H9 (cell line): ENCODE measurements at regions not wholly inside any gene's neighbourhood (a gene's known extent, or its start where the extent isn't known, plus 50 kb on each side); places are given as distances from the start of the nearest gene placed in this dataset.

ENCODE experiments used
- DNase-seq: peaks from one replicate; pipeline ENCODE4 v3.0.0-alpha.2; 2017
- H2AFZ ChIP-seq: one replicate; pipeline ENCODE4 v1.6.1; 2013; ENCODE audit warnings: mild to moderate bottlenecking, low read length, control low read depth, moderate library complexity
- H2AK5ac ChIP-seq: 2 replicates; pipeline ENCODE4 v1.6.1; 2013; ENCODE audit warnings: low read length, control low read depth, mixed read lengths; ENCODE audit not compliant: insufficient read length
- H2BK120ac ChIP-seq: one replicate; pipeline ENCODE4 v1.6.1; 2013; ENCODE audit warnings: low read depth, mild to moderate bottlenecking, low read length, control low read depth, inconsistent platforms; ENCODE audit not compliant: poor library complexity, severe bottlenecking
- H2BK12ac ChIP-seq: 2 replicates; pipeline ENCODE4 v1.6.1; 2013; ENCODE audit warnings: low read length, control low read depth, mixed read lengths, low read depth; ENCODE audit not compliant: insufficient read length
- H2BK15ac ChIP-seq: 2 replicates; pipeline ENCODE4 v1.6.1; 2013; ENCODE audit warnings: low read depth, low read length, control low read depth
- H2BK20ac ChIP-seq: one replicate; pipeline ENCODE4 v1.6.1; 2013; ENCODE audit warnings: low read depth, mild to moderate bottlenecking, low read length, control low read depth, inconsistent platforms; ENCODE audit not compliant: poor library complexity, severe bottlenecking
- H2BK5ac ChIP-seq: 2 replicates; pipeline ENCODE4 v1.6.1; 2013; ENCODE audit warnings: low read length, control low read depth, mixed read lengths; ENCODE audit not compliant: insufficient read length
- H3K14ac ChIP-seq: 2 replicates; pipeline ENCODE4 v1.6.1; 2013; ENCODE audit warnings: low read length, control low read depth; ENCODE audit not compliant: insufficient read depth
- H3K18ac ChIP-seq: 2 replicates; pipeline ENCODE4 v1.6.1; 2013; ENCODE audit warnings: low read depth, mild to moderate bottlenecking, mixed read lengths, low read length, control low read depth; ENCODE audit not compliant: insufficient read length
- H3K23ac ChIP-seq: 2 replicates; pipeline ENCODE4 v1.6.1; 2013; ENCODE audit warnings: low read length, control low read depth, mixed read lengths, low read depth; ENCODE audit not compliant: insufficient read length
- H3K23me2 ChIP-seq: 2 replicates; pipeline ENCODE4 v1.6.1; 2013; ENCODE audit warnings: low read depth, mild to moderate bottlenecking, mixed read lengths, low read length, control low read depth; ENCODE audit not compliant: insufficient read length, poor library complexity, severe bottlenecking
- H3K27ac ChIP-seq: 2 replicates; pipeline ENCODE4 v1.5.1; 2013; ENCODE audit warnings: low read length, control low read depth, mixed read lengths, low read depth; ENCODE audit not compliant: insufficient read length
- H3K27me3 ChIP-seq: 2 replicates; pipeline ENCODE4 v1.6.1; 2013; ENCODE audit warnings: low read length, control low read depth, inconsistent platforms; ENCODE audit not compliant: insufficient read depth
- H3K4ac ChIP-seq: 2 replicates; pipeline ENCODE4 v1.6.1; 2013; ENCODE audit warnings: low read depth, mild to moderate bottlenecking, control low read depth, inconsistent platforms, low read length, moderate library complexity
- H3K4me1 ChIP-seq: 2 replicates; pipeline ENCODE4 v1.6.1; 2013; ENCODE audit warnings: low read length, control low read depth, inconsistent platforms; ENCODE audit not compliant: insufficient read depth
- H3K4me2 ChIP-seq: 2 replicates; pipeline ENCODE4 v1.6.1; 2013; ENCODE audit warnings: low read length, control low read depth, mixed read lengths; ENCODE audit not compliant: insufficient read length, insufficient read depth
- H3K56ac ChIP-seq: 2 replicates; pipeline ENCODE4 v1.6.1; 2013; ENCODE audit warnings: low read depth, mild to moderate bottlenecking, mixed read lengths, low read length, control low read depth; ENCODE audit not compliant: insufficient read length
- H3K79me1 ChIP-seq: 2 replicates; pipeline ENCODE4 v1.6.1; 2013; ENCODE audit warnings: low read depth, mild to moderate bottlenecking, moderate library complexity, low read length, control low read depth, inconsistent platforms; ENCODE audit not compliant: insufficient read depth, poor library complexity, severe bottlenecking
- H3K79me2 ChIP-seq: 2 replicates; pipeline ENCODE4 v1.6.1; 2013; ENCODE audit warnings: low read length, control low read depth, inconsistent platforms; ENCODE audit not compliant: insufficient read depth
- H3K9ac ChIP-seq: 2 replicates; pipeline ENCODE4 v1.6.1; 2013; ENCODE audit warnings: low read length, control low read depth, mixed read lengths; ENCODE audit not compliant: insufficient read length; ENCODE audit errors: extremely low read depth
- H3K9me3 ChIP-seq: one replicate; pipeline ENCODE4 v1.6.1; 2013; ENCODE audit warnings: low read depth, low read length, inconsistent platforms; ENCODE audit not compliant: control insufficient read depth
- H3T11ph ChIP-seq: one replicate; pipeline ENCODE4 v1.6.1; 2013; ENCODE audit warnings: mild to moderate bottlenecking, low read length, control low read depth, inconsistent platforms
- H4K20me1 ChIP-seq: one replicate; pipeline ENCODE4 v1.6.1; 2013; ENCODE audit not compliant: control insufficient read depth, insufficient read length, insufficient read depth
- H4K5ac ChIP-seq: 2 replicates; pipeline ENCODE4 v1.6.1; 2013; ENCODE audit warnings: low read depth, mild to moderate bottlenecking, mixed read lengths, low read length, control low read depth; ENCODE audit not compliant: insufficient read length
- H4K8ac ChIP-seq: replicated peaks from 2 replicates; pipeline ENCODE4 v1.6.1; 2013; ENCODE audit warnings: low read length, control low read depth, mixed read lengths, low read depth; ENCODE audit not compliant: insufficient read length
- H4K91ac ChIP-seq: 2 replicates; pipeline ENCODE4 v1.6.1; 2013; ENCODE audit warnings: low read depth, mild to moderate bottlenecking, moderate library complexity, mixed read lengths, low read length, control low read depth; ENCODE audit not compliant: insufficient read length
- H3K27ac Mint-ChIP-seq, 3 experiments: 2 replicates in 2 of 3; 3 replicates in 1 of 3; pipeline ENCODE4 v1.8.0; 2020 to 2021; ENCODE audit warnings: mixed read lengths in 3 of 3, mild to moderate bottlenecking in 1 of 3, moderate library complexity in 1 of 3
- H3K27me3 Mint-ChIP-seq: 2 replicates; pipeline ENCODE4 v1.8.0; 2021; ENCODE audit warnings: low read depth, mild to moderate bottlenecking, moderate library complexity, mixed read lengths
- H3K36me3 Mint-ChIP-seq, 3 experiments: 2 replicates in 2 of 3; 3 replicates in 1 of 3; pipeline ENCODE4 v1.8.0; 2020 to 2021; ENCODE audit warnings: low read depth in 3 of 3, mixed read lengths in 3 of 3; ENCODE audit not compliant: insufficient read depth in 1 of 3
- H3K4me1 Mint-ChIP-seq, 2 experiments: 2 replicates each; pipeline ENCODE4 v1.8.0; 2020; ENCODE audit warnings: mixed read lengths in 2 of 2
- H3K4me3 Mint-ChIP-seq, 2 experiments: 2 replicates in 1 of 2; 3 replicates in 1 of 2; pipeline ENCODE4 v1.8.0; 2020 to 2021; ENCODE audit warnings: mild to moderate bottlenecking in 2 of 2, mixed read lengths in 2 of 2, moderate library complexity in 1 of 2
- H3K9me3 Mint-ChIP-seq, 2 experiments: 2 replicates in 1 of 2; 3 replicates in 1 of 2; pipeline ENCODE4 v1.8.0; 2020; ENCODE audit warnings: mild to moderate bottlenecking in 2 of 2, mixed read lengths in 2 of 2, moderate library complexity in 1 of 2
- CTCF ChIP-seq: fragments of 200-600 bp; sonication (generic); conservative IDR thresholded peaks from 3 replicates; pipeline ENCODE4 v1.8.0; 2021; ENCODE audit warnings: antibody characterized with exemption, mild to moderate bottlenecking
- WGBS: extraction: QIAGEN DNeasy Blood & Tissue Kit; methylation state at CpG from one replicate; pipeline ENCODE4 v1.1.7; 2013; ENCODE audit warnings: missing lambda C conversion rate, low lambda C conversion rate, mixed read lengths; ENCODE audit not compliant: insufficient read length; ENCODE audit errors: extremely low coverage; 5-methylcytosine and 5-hydroxymethylcytosine counted together

- Histone ChIP-seq H3K4me1 (no peaks in the 10 kb centered on the region), H2BK20ac (no peak overlapping the region), H4K5ac (no peak overlapping the region), H4K20me1 (no peaks in the 10 kb centered on the region), H2BK15ac (no peak overlapping the region), H4K8ac (no peak overlapping the region), H3K23me2 (no peaks in the 10 kb centered on the region), H3K56ac (no peak overlapping the region), H3K4ac (no peak overlapping the region), H3K79me1 (no peaks in the 10 kb centered on the region), H2BK12ac (no peak overlapping the region), H2AK5ac (no peak overlapping the region), H3K79me2 (no peaks in the 10 kb centered on the region), H3K9ac (no peak overlapping the region), H3K4me2 (no peak overlapping the region), H3K23ac (no peak overlapping the region), H3K27ac (no peak overlapping the region), H3K18ac (no peak overlapping the region), H2BK120ac (no peak overlapping the region), H3K14ac (no peak overlapping the region; the same call in 1 of the 2 replicates), H3T11ph (no peak overlapping the region), H3K9me3 (no peaks in the 10 kb centered on the region), H2BK5ac (no peak overlapping the region), H2AFZ (no peak overlapping the region), H4K91ac (no peak overlapping the region), H3K27me3 (no peaks in the 10 kb centered on the region)
- no peak overlapping the region for H3K4me3 Mint-ChIP-seq
- peak; percentile 15 for DNase-seq
- WGBS, result no CpG with 5 or more reads among the region's 16 CpGs
- peaks cover 3 to 5% (median 5%) of the 10 kb centered on the region in 3 experiments; a peak in 6 of 7 replicates for H3K36me3 Mint-ChIP-seq
- H3K4me1 Mint-ChIP-seq, result no peaks in the 10 kb centered on the region
- no peak overlapping the region for H3K27ac Mint-ChIP-seq
- H3K27me3 Mint-ChIP-seq, result peaks cover 10% of the 10 kb centered on the region
- TF ChIP-seq CTCF, result no peak
- H3K9me3 Mint-ChIP-seq, result peaks cover 15 to 18% of the 10 kb centered on the region in 2 experiments
Measured at GRCh38 chr14:104514156-104514848, 65.3 kb upstream of the C14orf180 start.
